Calu3 (cell line): ENCODE measurements at regions not wholly inside any gene's neighbourhood (a gene's known extent, or its start where the extent isn't known, plus 50 kb on each side); places are given as distances from the start of the nearest gene placed in this dataset.
"Not testable (repeated sequence)": the region's sequence is repeated elsewhere in the genome, so short reads cannot be mapped to it uniquely, and the experiment has no call there.

Experiments used
- BruUV-seq: library from RNA; stranded (reverse); fragments of 400-500 nt; replicated peaks from 2 replicates; lab custom pipeline; 2021; lab: Mats Ljungman, UMichigan
- CTCF ChIA-PET: fragments of 300-600 bp; sonication (Branson Sonifier 250); formaldehyde crosslinking; loops from one replicate; lab custom pipeline; 2022; ENCODE audit warnings: antibody characterized with exemption; lab: Charles Lee
- DNase-seq: peaks from one replicate; pipeline ENCODE4 v3.0.0; 2022
- H3K27ac Mint-ChIP-seq: one replicate; pipeline ENCODE4 v1.8.0; 2022; ENCODE audit warnings: mixed read lengths; ENCODE audit not compliant: unreplicated experiment
- H3K27me3 Mint-ChIP-seq: one replicate; pipeline ENCODE4 v1.8.0; 2022; ENCODE audit warnings: mixed read lengths; ENCODE audit not compliant: unreplicated experiment
- H3K36me3 Mint-ChIP-seq: one replicate; pipeline ENCODE4 v1.8.0; 2022; ENCODE audit warnings: mild to moderate bottlenecking, moderate library complexity, mixed read lengths; ENCODE audit not compliant: insufficient read depth, unreplicated experiment
- H3K4me1 Mint-ChIP-seq: one replicate; pipeline ENCODE4 v1.8.0; 2022; ENCODE audit warnings: mild to moderate bottlenecking, low read depth, mixed read lengths; ENCODE audit not compliant: unreplicated experiment
- H3K4me3 Mint-ChIP-seq: one replicate; pipeline ENCODE4 v1.8.0; 2022; ENCODE audit warnings: mild to moderate bottlenecking, low read depth, moderate library complexity, mixed read lengths; ENCODE audit not compliant: unreplicated experiment
- H3K9me3 Mint-ChIP-seq: one replicate; pipeline ENCODE4 v1.8.0; 2022; ENCODE audit warnings: low read depth, mixed read lengths; ENCODE audit not compliant: unreplicated experiment
- CTCF ChIP-seq: fragments of 200-600 bp; IDR thresholded peaks from one replicate; pipeline ENCODE4 v1.8.0; 2022; ENCODE audit warnings: antibody characterized with exemption; ENCODE audit not compliant: unreplicated experiment
- intact Hi-C: fragments of 100-400 bp; cut with micrococcal nuclease; formaldehyde crosslinking; loops from one replicate; pipeline ENCODE4 v1.10.0; 2022; ENCODE audit not compliant: unreplicated experiment

- H3K4me3 Mint-ChIP-seq, result no peak overlapping the region
- no peaks in the 10 kb centered on the region for H3K4me1 Mint-ChIP-seq
- H3K9me3 Mint-ChIP-seq, result no peaks in the 10 kb centered on the region
- H3K27me3 Mint-ChIP-seq, result no peaks in the 10 kb centered on the region
- intact Hi-C loops, result no loop called here
- CTCF ChIA-PET, result no interaction called here
- DNase-seq, result no peak
- TF ChIP-seq CTCF, result no peak
- no peak overlapping the region for H3K27ac Mint-ChIP-seq
- BruUV-seq, result no TSS peak
- peaks cover 3% of the 10 kb centered on the region for H3K36me3 Mint-ChIP-seq
These were observed 291.1 kb upstream of the CLEC14A start for GRCh38 chr14:38546932-38547551.

- CTCF ChIA-PET, result no interaction called here
- Mint-ChIP-seq H3K36me3 (peaks cover 3% of the 10 kb centered on the region), H3K27ac (no peak overlapping the region), H3K27me3 (no peaks in the 10 kb centered on the region), H3K4me1 (no peaks in the 10 kb centered on the region), H3K9me3 (no peaks in the 10 kb centered on the region), H3K4me3 (no peak overlapping the region)
- DNase-seq, result no peak
- intact Hi-C loops, result no loop called here
- BruUV-seq, result no TSS peak
- TF ChIP-seq CTCF, result no peak
These were observed 288.9 kb upstream of the CLEC14A start for GRCh38 chr14:38544776-38545175.

GRCh38 chr14:38543851-38544250, 288.0 kb upstream of the CLEC14A start:
- DNase-seq, H3K9me3 Mint-ChIP-seq, H3K27ac Mint-ChIP-seq, H3K4me1 Mint-ChIP-seq, intact Hi-C loops, BruUV-seq, H3K36me3 Mint-ChIP-seq, CTCF ChIA-PET, H3K27me3 Mint-ChIP-seq, H3K4me3 Mint-ChIP-seq: not testable (repeated sequence)

- H3K27me3 Mint-ChIP-seq, BruUV-seq, CTCF ChIA-PET, H3K4me1 Mint-ChIP-seq, intact Hi-C loops, DNase-seq, H3K9me3 Mint-ChIP-seq, H3K4me3 Mint-ChIP-seq, H3K27ac Mint-ChIP-seq, H3K36me3 Mint-ChIP-seq: not testable (repeated sequence)
These were observed 282.2 kb upstream of the CLEC14A start for GRCh38 chr14:38538053-38538452.

- Mint-ChIP-seq H3K4me3 (no peak overlapping the region), H3K36me3 (no peaks in the 10 kb centered on the region), H3K4me1 (no peaks in the 10 kb centered on the region), H3K9me3 (no peaks in the 10 kb centered on the region), H3K27me3 (no peaks in the 10 kb centered on the region), H3K27ac (no peak overlapping the region)
- CTCF ChIA-PET, result no interaction called here
- no TSS peak for BruUV-seq
- no peak for TF ChIP-seq CTCF
- intact Hi-C loops, result no loop called here
- DNase-seq, result no peak
These were observed 280.6 kb upstream of the CLEC14A start for GRCh38 chr14:38536376-38537038.
